Trophoblast cell (in vitro differentiated cells and primary cell): ENCODE measurements at regions not wholly inside any gene's neighbourhood (a gene's known extent, or its start where the extent isn't known, plus 50 kb on each side); places are given as distances from the start of the nearest gene placed in this dataset.

Experiments used
- DNase-seq, 2 donors: peaks; one replicate each; pipeline ENCODE4 v3.0.0-alpha.2; 2016
- H2AFZ ChIP-seq: 2 replicates; pipeline ENCODE4 v1.6.1; 2013; ENCODE audit warnings: low read length, moderate library complexity, mild to moderate bottlenecking; ENCODE audit not compliant: insufficient read depth, poor library complexity
- H2AK5ac ChIP-seq: 2 replicates; pipeline ENCODE4 v1.6.1; 2013; ENCODE audit warnings: mild to moderate bottlenecking, low read length
- H2BK120ac ChIP-seq: 2 replicates; pipeline ENCODE4 v1.6.1; 2013; ENCODE audit warnings: low read length, mild to moderate bottlenecking, moderate library complexity; ENCODE audit not compliant: insufficient read depth, poor library complexity
- H2BK12ac ChIP-seq: 2 replicates; pipeline ENCODE4 v1.6.1; 2013; ENCODE audit warnings: mild to moderate bottlenecking, low read length, moderate library complexity
- H2BK5ac ChIP-seq: 2 replicates; pipeline ENCODE4 v1.6.1; 2013; ENCODE audit warnings: low read length, low read depth, moderate library complexity, mild to moderate bottlenecking; ENCODE audit not compliant: poor library complexity
- H3K14ac ChIP-seq: 2 replicates; pipeline ENCODE4 v1.6.1; 2013; ENCODE audit warnings: mild to moderate bottlenecking, low read length
- H3K18ac ChIP-seq: 2 replicates; pipeline ENCODE4 v1.6.1; 2013; ENCODE audit warnings: mild to moderate bottlenecking, low read length
- H3K23ac ChIP-seq: 2 replicates; pipeline ENCODE4 v1.6.1; 2013; ENCODE audit warnings: low read length
- H3K27ac ChIP-seq: 2 replicates; pipeline ENCODE4 v1.5.1; 2013; ENCODE audit warnings: low read depth, mild to moderate bottlenecking, inconsistent platforms, low read length, moderate library complexity
- H3K27me3 ChIP-seq: 2 replicates; pipeline ENCODE4 v1.6.1; 2013; ENCODE audit warnings: inconsistent platforms, mild to moderate bottlenecking, low read length, moderate library complexity; ENCODE audit not compliant: insufficient read depth
- H3K36me3 ChIP-seq, 2 experiments: 1 replicate in 1 of 2; 2 replicates in 1 of 2; pipeline ENCODE4 v1.6.1; 2013; ENCODE audit warnings: low read length in 2 of 2, mild to moderate bottlenecking in 2 of 2, moderate library complexity in 1 of 2; ENCODE audit not compliant: insufficient read depth in 2 of 2, control insufficient read depth in 1 of 2
- H3K4ac ChIP-seq: 2 replicates; pipeline ENCODE4 v1.6.1; 2013; ENCODE audit warnings: low read depth, mild to moderate bottlenecking, low read length, moderate library complexity
- H3K4me1 ChIP-seq, 2 experiments: 1 replicate in 1 of 2; 2 replicates in 1 of 2; pipeline ENCODE4 v1.6.1; 2013; ENCODE audit warnings: low read length in 2 of 2, mild to moderate bottlenecking in 2 of 2, moderate library complexity in 1 of 2; ENCODE audit not compliant: insufficient read depth in 2 of 2, control insufficient read depth in 1 of 2
- H3K4me2 ChIP-seq: 2 replicates; pipeline ENCODE4 v1.6.1; 2013; ENCODE audit warnings: inconsistent platforms, mild to moderate bottlenecking, low read length, moderate library complexity
- H3K4me3 ChIP-seq: 2 replicates; pipeline ENCODE4 v1.5.1; 2013; ENCODE audit warnings: mild to moderate bottlenecking, low read depth, low read length, inconsistent platforms
- H3K79me1 ChIP-seq: one replicate; pipeline ENCODE4 v1.6.1; 2013; ENCODE audit warnings: low read length
- H3K79me2 ChIP-seq: 2 replicates; pipeline ENCODE4 v1.6.1; 2013; ENCODE audit warnings: low read length, mild to moderate bottlenecking; ENCODE audit not compliant: control insufficient read depth, insufficient read depth, poor library complexity
- H3K9ac ChIP-seq: 2 replicates; pipeline ENCODE4 v1.6.1; 2013; ENCODE audit warnings: mild to moderate bottlenecking, low read length
- H3K9me3 ChIP-seq: 2 replicates; pipeline ENCODE4 v1.6.1; 2013; ENCODE audit warnings: low read depth, mild to moderate bottlenecking, control low read depth, inconsistent platforms, low read length; ENCODE audit not compliant: insufficient read depth
- H4K12ac ChIP-seq: 2 replicates; pipeline ENCODE4 v1.6.1; 2013; ENCODE audit warnings: low read depth, mild to moderate bottlenecking, low read length, moderate library complexity
- H4K8ac ChIP-seq: 2 replicates; pipeline ENCODE4 v1.6.1; 2013; ENCODE audit warnings: low read depth, mild to moderate bottlenecking, low read length, moderate library complexity
- H4K91ac ChIP-seq: one replicate; pipeline ENCODE4 v1.6.1; 2013; ENCODE audit warnings: low read depth, mild to moderate bottlenecking, low read length, moderate library complexity
- WGBS: extraction: QIAGEN DNeasy Blood & Tissue Kit; methylation state at CpG from one replicate; pipeline ENCODE4 v1.1.7; 2013; ENCODE audit warnings: missing lambda C conversion rate; ENCODE audit not compliant: insufficient read length, insufficient coverage; ENCODE audit errors: extremely low coverage; 5-methylcytosine and 5-hydroxymethylcytosine counted together

DNA sequence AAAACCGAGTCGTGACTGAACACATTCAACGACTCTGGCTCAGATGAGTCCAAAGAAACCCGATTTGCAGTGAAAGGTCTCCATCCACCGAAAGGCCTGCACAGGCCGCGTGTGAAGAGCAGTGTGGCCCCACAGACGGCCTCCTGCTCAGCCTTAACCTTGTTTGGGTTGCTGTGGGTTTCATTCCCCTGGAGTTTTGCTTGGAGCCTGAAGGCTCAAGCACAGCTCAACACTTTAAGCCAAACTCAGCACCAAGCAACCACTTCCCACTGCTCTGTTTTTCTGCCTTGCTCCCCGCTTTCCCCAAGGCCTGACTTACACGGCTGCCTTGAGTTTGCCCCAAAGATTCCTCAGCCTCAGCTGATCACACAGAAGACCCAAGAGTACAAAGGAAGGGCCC is 398.2 kb upstream of the NFE2L3 start:
- no peak overlapping the region for H3K4me2 ChIP-seq
- no peaks in the 10 kb centered on the region for H3K27me3 ChIP-seq
- peak overlapping the region; percentile 99 for H2AK5ac ChIP-seq
- peaks cover 44% of the 10 kb centered on the region for H3K79me1 ChIP-seq
- H2AFZ ChIP-seq: peak overlapping the region; percentile 93
- no peak overlapping the region for H3K23ac ChIP-seq
- H3K36me3 ChIP-seq: no peaks in the 10 kb centered on the region
- H3K9me3 ChIP-seq: no peaks in the 10 kb centered on the region
- peaks cover 14% of the 10 kb centered on the region for H3K79me2 ChIP-seq
- H2BK120ac ChIP-seq: peak overlapping the region; percentile 100
- peak overlapping the region; percentile 100 for H3K27ac ChIP-seq
- H3K14ac ChIP-seq: peak overlapping the region; percentile 100
- WGBS: no CpG with 5 or more reads among the region's 10 CpGs
- peak overlapping the region; percentile 98 for H2BK12ac ChIP-seq
- H4K8ac ChIP-seq: peak overlapping the region; percentile 98
- peak overlapping the region; percentile 99 for H3K4ac ChIP-seq
- H3K4me3 ChIP-seq: no peak overlapping the region
- no peak for DNase-seq
- peak overlapping the region; percentile 86 for H4K12ac ChIP-seq
- peaks cover 11 to 18% of the 10 kb centered on the region in 2 experiments for H3K4me1 ChIP-seq
- H3K18ac ChIP-seq: peak overlapping the region; percentile 99
- H2BK5ac ChIP-seq: peak overlapping the region; percentile 100
- peak overlapping the region; percentile 100 for H4K91ac ChIP-seq
- peak overlapping the region; percentile 80 for H3K9ac ChIP-seq

DNA sequence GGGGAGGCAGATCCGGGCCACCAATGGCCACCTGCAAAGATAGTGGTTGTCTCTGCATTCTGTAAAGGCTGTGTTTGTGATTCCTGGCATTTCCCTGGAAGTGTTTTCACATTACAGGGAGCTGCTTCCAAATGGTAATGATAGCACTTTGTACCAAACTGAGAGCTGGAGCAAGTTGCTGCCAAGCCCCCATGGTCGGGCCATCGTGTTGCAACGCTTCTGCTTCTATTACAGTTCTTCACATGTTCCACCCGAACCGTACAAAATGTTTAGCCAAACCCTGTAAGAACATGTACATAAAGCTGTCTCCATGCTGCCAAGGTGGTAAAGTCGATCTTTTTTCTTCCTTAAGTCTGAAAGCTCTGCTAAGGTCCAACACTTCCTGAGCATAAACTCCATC is 397.7 kb upstream of the NFE2L3 start:
- Histone ChIP-seq H4K12ac (peak overlapping the region; percentile 86), H4K91ac (peak overlapping the region; percentile 100), H3K4me3 (no peak overlapping the region), H3K4me2 (no peak overlapping the region), H3K4ac (peak overlapping the region; percentile 99), H2BK5ac (peak overlapping the region; percentile 100), H2BK12ac (peak overlapping the region; percentile 98), H3K18ac (peak overlapping the region; percentile 99), H2AK5ac (peak overlapping the region; percentile 99), H3K9me3 (no peaks in the 10 kb centered on the region), H3K36me3 (no peaks in the 10 kb centered on the region), H3K23ac (no peak overlapping the region), H3K79me2 (peaks cover 14% of the 10 kb centered on the region), H2BK120ac (peak overlapping the region; percentile 100), H3K9ac (no peak overlapping the region), H3K4me1 (peaks cover 11 to 18% of the 10 kb centered on the region in 2 experiments), H4K8ac (peak overlapping the region; percentile 98), H2AFZ (peak overlapping the region; percentile 93), H3K27me3 (no peaks in the 10 kb centered on the region), H3K27ac (peak overlapping the region; percentile 100), H3K14ac (peak overlapping the region; percentile 100), H3K79me1 (peaks cover 44% of the 10 kb centered on the region)
- DNase-seq: no peak
- no CpG with 5 or more reads among the region's 7 CpGs for WGBS

DNA sequence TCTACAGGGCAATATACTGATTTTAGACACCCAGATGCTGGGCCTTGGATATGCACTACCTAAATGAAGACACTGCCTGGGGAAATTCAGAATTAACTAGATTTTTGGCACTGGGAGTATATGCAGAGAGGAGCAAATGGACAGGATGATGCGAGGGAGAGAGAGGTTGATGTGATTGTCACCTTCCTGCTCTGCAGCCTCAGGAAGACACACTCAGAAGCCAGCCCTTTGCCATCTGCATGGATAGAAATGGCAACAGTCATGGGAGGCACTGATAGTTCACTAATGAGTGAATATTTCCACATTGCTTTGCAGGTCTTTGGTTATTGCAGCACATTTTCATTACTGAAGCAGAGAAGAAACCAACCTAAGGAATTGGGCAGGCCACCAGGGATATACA is 397.2 kb upstream of the NFE2L3 start:
- Histone ChIP-seq H3K36me3 (no peaks in the 10 kb centered on the region), H2BK12ac (peak overlapping the region; percentile 98), H3K79me2 (peaks cover 14% of the 10 kb centered on the region), H4K8ac (peak overlapping the region; percentile 98), H3K27ac (peak overlapping the region; percentile 100), H3K79me1 (peaks cover 44% of the 10 kb centered on the region), H2AFZ (peak overlapping the region; percentile 80), H3K4me3 (no peak overlapping the region), H2BK5ac (peak overlapping the region; percentile 100), H3K9ac (no peak overlapping the region), H3K14ac (peak overlapping the region; percentile 100), H3K4me2 (no peak overlapping the region), H4K91ac (peak overlapping the region; percentile 100), H4K12ac (peak overlapping the region; percentile 43), H3K18ac (peak overlapping the region; percentile 99), H2AK5ac (peak overlapping the region; percentile 99), H3K4ac (peak overlapping the region; percentile 99), H3K23ac (no peak overlapping the region), H3K27me3 (no peaks in the 10 kb centered on the region), H3K9me3 (no peaks in the 10 kb centered on the region), H3K4me1 (peaks cover 11 to 18% of the 10 kb centered on the region in 2 experiments), H2BK120ac (peak overlapping the region; percentile 100)
- DNase-seq: no peak
- WGBS: no CpG with 5 or more reads among the region's 1 CpG

DNA sequence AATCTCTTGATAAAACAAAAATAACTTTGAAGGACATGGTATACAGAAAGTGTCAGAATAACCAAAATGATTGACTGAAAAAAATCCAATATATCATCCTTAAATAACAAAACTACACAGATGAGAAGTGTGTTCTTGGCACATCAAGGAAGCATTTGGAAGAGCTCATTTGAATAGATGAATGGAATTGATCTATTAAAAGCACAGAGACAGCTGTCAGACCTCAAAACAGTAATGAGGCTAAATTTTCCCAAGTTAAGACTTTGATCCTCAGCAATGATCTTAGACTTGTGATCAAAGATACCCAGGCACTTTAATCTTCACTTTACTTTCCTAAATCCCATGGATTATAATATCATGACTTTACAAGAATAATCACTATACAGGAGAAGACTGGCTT is 395.4 kb upstream of the NFE2L3 start:
- Histone ChIP-seq H3K79me1 (peaks cover 40% of the 10 kb centered on the region), H3K9ac (no peak overlapping the region), H3K4me1 (peaks cover 11 to 15% of the 10 kb centered on the region in 2 experiments), H3K27me3 (no peaks in the 10 kb centered on the region), H3K23ac (no peak overlapping the region), H4K12ac (no peak overlapping the region), H3K36me3 (no peaks in the 10 kb centered on the region), H2BK12ac (no peak overlapping the region), H3K27ac (no peak overlapping the region), H4K8ac (no peak overlapping the region), H4K91ac (no peak overlapping the region), H2BK120ac (no peak overlapping the region), H3K79me2 (peaks cover 14% of the 10 kb centered on the region), H3K4ac (no peak overlapping the region), H3K9me3 (no peaks in the 10 kb centered on the region), H3K18ac (no peak overlapping the region), H2AK5ac (no peak overlapping the region), H3K4me3 (no peak overlapping the region), H3K14ac (no peak overlapping the region), H3K4me2 (no peak overlapping the region), H2BK5ac (no peak overlapping the region), H2AFZ (no peak overlapping the region)
- no peak for DNase-seq
